Large intestine (tissue), 3 donors: ENCODE measurements at regions not wholly inside any gene's neighbourhood (a gene's known extent, or its start where the extent isn't known, plus 50 kb on each side); places are given as distances from the start of the nearest gene placed in this dataset.

Source experiments
- DNase-seq, 2 donors: peaks; one replicate each; pipeline versions ENCODE4 v3.0.0 to v3.0.0-alpha.2; 2013
- H3K27ac ChIP-seq: one replicate; pipeline ENCODE4 v1.5.1; 2013; ENCODE audit warnings: low read length
- H3K27me3 ChIP-seq: 2 replicates; pipeline ENCODE4 v1.6.1; 2013; ENCODE audit warnings: low read length; ENCODE audit not compliant: control insufficient read depth, insufficient read depth
- H3K36me3 ChIP-seq: 2 replicates; pipeline ENCODE4 v1.6.1; 2013; ENCODE audit warnings: low read length; ENCODE audit not compliant: control insufficient read depth, insufficient read depth
- H3K4me1 ChIP-seq: one replicate; pipeline ENCODE4 v1.6.1; 2013; ENCODE audit warnings: low read length; ENCODE audit not compliant: control insufficient read depth, insufficient read depth
- H3K4me3 ChIP-seq: one replicate; pipeline ENCODE4 v1.5.1; 2013; ENCODE audit warnings: low read length
- H3K9me3 ChIP-seq: one replicate; pipeline ENCODE4 v1.6.1; 2013; ENCODE audit warnings: mild to moderate bottlenecking, low read depth, low read length, moderate library complexity; ENCODE audit not compliant: control insufficient read depth
- WGBS: methylation state at CpG from one replicate; pipeline ENCODE4 v1.1.5; 2013; ENCODE audit warnings: low lambda C conversion rate; ENCODE audit not compliant: insufficient coverage; 5-methylcytosine and 5-hydroxymethylcytosine counted together

- peak in 1 of 2 donors; percentile 34 for DNase-seq
- WGBS, result no CpG with 5 or more reads among the region's 3 CpGs
These were observed 113.3 kb downstream of the ZNF280B start for GRCh38 chr22:22395245-22395644.

DNA sequence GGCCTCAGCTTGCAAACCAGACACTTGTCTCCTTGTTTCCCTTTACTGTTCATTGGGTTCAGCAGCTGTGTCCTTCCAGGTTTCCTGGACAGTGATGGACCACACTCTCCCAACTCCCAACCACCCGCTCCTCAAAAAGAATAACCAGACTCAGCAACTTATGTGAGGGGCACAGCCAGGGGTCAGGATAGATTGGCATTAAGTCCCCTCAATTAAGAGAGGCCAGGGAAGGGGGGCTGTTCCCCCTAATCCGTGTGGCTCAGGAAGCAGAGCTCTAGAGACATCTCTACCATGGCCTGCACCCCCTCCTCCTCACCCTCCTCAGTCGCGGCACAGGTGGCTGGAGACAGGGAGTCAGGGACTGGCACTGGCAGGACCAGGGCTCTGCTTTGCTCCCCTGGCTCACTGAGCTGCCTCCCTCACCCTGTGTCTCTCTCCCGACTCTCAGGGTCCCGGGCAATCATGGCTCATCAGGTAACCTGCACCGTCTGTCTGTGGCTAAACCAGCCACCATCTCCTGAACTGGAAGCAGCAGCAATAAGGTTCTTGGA is 111.7 kb downstream of the ZNF280B start:
- no CpG with 5 or more reads among the region's 7 CpGs for WGBS
- Histone ChIP-seq H3K4me3 (no peak overlapping the region), H3K27ac (no peak overlapping the region), H3K36me3 (no peaks in the 10 kb centered on the region), H3K27me3 (no peaks in the 10 kb centered on the region), H3K9me3 (no peaks in the 10 kb centered on the region), H3K4me1 (peaks cover 4% of the 10 kb centered on the region)
- no peak for DNase-seq

More at GRCh38 chr22:22395245-22395644, 113.3 kb downstream of the ZNF280B start:
- Histone ChIP-seq H3K9me3 (no peaks in the 10 kb centered on the region), H3K36me3 (no peaks in the 10 kb centered on the region), H3K4me3 (no peak overlapping the region), H3K27me3 (no peaks in the 10 kb centered on the region), H3K27ac (no peak overlapping the region), H3K4me1 (peaks cover 4% of the 10 kb centered on the region)

DNA sequence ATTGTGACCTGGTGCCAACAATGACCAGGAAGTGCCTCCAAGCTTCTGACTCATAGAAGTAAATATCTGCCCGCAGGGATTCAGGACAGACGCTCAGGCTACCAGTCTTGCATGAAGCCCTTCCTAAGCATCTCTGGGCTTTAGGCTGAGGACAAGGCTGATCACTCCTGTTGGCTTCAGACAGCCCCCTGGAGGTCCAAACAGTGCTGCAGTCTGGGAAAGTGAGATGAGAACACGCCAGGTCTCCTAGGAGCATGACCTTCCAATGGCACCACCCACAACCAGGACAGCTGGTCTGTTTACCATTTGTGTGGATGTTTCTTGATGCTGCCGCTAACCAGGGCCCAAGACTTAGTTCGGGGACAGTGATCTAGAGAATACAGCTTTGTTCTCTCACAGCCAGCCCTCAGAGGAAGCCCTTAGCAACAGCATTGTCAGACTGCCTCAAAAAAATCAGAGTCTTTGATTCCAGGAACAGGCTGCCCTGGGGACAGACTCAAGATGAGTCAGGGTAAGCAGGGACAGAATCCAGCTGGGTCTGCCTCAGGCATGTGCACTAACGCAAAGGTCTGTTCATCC is 111.2 kb downstream of the ZNF280B start:
- no CpG with 5 or more reads among the region's 6 CpGs for WGBS
- H3K27ac ChIP-seq, result no peak overlapping the region
- peak in 1 of 2 donors; percentile 6 for DNase-seq

DNA sequence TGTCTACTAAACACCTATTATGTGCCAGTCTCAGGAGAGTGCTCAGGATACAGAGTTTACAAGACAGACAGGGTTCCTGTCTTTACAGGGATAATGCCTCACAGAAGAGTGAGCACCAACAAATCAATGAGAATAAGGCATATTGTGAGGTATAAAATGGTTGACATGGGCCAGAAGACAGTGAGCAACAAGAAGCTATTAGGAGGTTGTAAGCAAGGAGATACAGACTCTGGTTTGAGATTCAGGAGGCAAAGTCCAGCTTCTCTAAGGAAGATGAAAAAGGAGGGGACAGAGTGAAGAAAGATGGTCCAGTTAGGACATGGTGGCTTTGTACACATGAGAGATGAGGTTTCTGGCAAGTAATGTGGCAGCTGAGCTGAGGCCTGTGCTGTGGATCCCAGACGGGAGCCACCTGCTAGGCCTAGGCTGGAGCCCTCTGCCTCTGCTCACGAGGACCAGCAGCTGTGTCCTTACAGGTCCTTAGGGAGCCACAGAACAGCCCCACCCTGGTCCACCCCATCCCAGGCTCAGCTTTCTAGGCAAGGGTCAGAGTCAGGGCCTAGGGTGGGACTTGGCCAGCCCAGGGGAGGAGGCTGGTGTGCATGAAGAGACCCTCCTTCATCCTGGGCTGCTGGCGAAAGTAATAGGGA is 110.5 kb downstream of the ZNF280B start:
- Histone ChIP-seq H3K9me3 (no peaks in the 10 kb centered on the region), H3K27ac (no peak overlapping the region), H3K4me1 (peaks cover 4% of the 10 kb centered on the region), H3K27me3 (no peaks in the 10 kb centered on the region), H3K36me3 (no peaks in the 10 kb centered on the region), H3K4me3 (no peak overlapping the region)
- no CpG with 5 or more reads among the region's 3 CpGs for WGBS
- DNase-seq, result peak in 1 of 2 donors; percentile 4

More for the DNA sequence above, 111.2 kb downstream of the ZNF280B start:
- no peaks in the 10 kb centered on the region for H3K36me3 ChIP-seq
- no peaks in the 10 kb centered on the region for H3K27me3 ChIP-seq
- peaks cover 4% of the 10 kb centered on the region for H3K4me1 ChIP-seq
- no peak overlapping the region for H3K4me3 ChIP-seq
- H3K9me3 ChIP-seq, result no peaks in the 10 kb centered on the region

DNA sequence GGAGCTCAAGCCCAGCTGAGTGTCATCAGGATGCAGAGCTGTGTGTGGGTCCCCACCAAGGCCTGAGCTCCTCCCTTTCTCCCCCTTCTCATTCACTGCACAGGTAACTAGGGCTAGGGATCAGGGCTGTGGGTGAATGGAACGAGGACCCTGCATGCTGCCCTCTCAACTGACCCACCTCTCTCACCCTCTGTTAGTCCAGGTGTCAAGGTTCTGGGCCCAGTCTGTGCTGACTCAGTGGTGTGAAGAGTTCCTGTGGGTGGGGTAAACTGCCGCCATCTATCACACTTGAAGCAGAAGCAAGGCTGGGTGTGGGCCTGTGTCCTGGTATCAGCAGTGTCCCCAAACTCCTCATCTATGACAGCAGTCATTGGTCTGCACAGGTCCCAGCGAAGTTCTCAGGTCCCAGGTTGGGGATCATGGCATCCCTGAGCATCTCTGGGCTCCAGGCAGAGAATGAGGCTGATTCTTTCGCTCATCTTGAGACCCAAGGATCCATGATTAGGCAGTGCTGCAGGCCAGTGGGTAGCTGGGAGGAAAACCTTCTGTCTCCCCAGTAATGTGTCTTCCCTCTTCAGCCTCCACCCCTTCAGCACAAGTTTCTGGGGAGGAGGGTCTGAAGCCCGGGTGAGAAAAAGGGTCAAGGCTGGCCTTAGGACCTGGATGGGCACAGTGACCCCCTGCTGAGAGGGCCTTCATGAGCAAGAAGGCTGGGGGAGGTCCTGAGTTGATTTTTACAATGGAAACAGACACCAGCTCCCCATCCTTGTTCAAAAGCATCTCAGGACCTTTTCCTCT is 109.8 kb downstream of the ZNF280B start:
- Histone ChIP-seq H3K27ac (no peak overlapping the region), H3K4me1 (peaks cover 4% of the 10 kb centered on the region), H3K9me3 (no peaks in the 10 kb centered on the region), H3K4me3 (no peak overlapping the region), H3K27me3 (no peaks in the 10 kb centered on the region), H3K36me3 (no peaks in the 10 kb centered on the region)
- no CpG with 5 or more reads among the region's 5 CpGs for WGBS
- DNase-seq, result no peak

DNA sequence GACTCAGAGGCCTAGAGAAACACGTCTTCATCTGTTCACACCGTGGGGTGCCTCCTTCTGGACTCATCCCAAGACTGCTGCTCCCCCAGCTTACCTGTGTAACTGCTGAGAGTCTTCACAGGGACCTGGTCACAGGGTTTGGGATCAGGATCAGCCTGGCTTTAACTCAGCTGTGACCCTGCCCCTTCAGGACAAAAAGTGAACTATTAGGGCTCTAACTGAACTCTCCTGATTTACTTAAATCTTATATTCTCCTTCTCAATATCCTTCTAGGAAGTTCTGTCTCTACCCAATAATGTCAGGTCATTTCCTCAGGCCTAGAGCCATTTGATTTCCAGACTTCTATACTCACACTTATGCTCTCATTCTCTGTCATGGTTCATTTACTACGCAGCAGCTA is 108.4 kb downstream of the ZNF280B start:
- H3K4me3 ChIP-seq, result no peak overlapping the region
- DNase-seq, result no peak
- no CpG with 5 or more reads among the region's 3 CpGs for WGBS
- H3K27ac ChIP-seq, result no peak overlapping the region
- H3K4me1 ChIP-seq, result peaks cover 4% of the 10 kb centered on the region
- H3K36me3 ChIP-seq, result no peaks in the 10 kb centered on the region
- no peaks in the 10 kb centered on the region for H3K9me3 ChIP-seq
- no peaks in the 10 kb centered on the region for H3K27me3 ChIP-seq

- Histone ChIP-seq H3K27me3 (no peaks in the 10 kb centered on the region), H3K4me3 (no peak overlapping the region), H3K9me3 (no peaks in the 10 kb centered on the region), H3K4me1 (peaks cover 4% of the 10 kb centered on the region), H3K27ac (no peak overlapping the region), H3K36me3 (no peaks in the 10 kb centered on the region)
- no CpG with 5 or more reads among the region's 1 CpG for WGBS
- DNase-seq, result no peak
These were observed 107.6 kb downstream of the ZNF280B start for GRCh38 chr22:22400964-22401363.

GRCh38 chr22:22401381-22401780 is 107.2 kb downstream of the ZNF280B start:
- Histone ChIP-seq H3K27me3 (peaks cover under 1% of the 10 kb centered on the region), H3K4me1 (peaks cover 4% of the 10 kb centered on the region), H3K36me3 (no peaks in the 10 kb centered on the region), H3K27ac (no peak overlapping the region), H3K4me3 (no peak overlapping the region), H3K9me3 (no peaks in the 10 kb centered on the region)
- no peak for DNase-seq
- no CpG with 5 or more reads among the region's 1 CpG for WGBS

- Histone ChIP-seq H3K27me3 (peaks cover 6% of the 10 kb centered on the region), H3K9me3 (no peaks in the 10 kb centered on the region), H3K27ac (no peak overlapping the region), H3K4me1 (no peaks in the 10 kb centered on the region), H3K4me3 (no peak overlapping the region), H3K36me3 (no peaks in the 10 kb centered on the region)
- no CpG with 5 or more reads among the region's 6 CpGs for WGBS
- no peak for DNase-seq
These were observed 105.2 kb downstream of the ZNF280B start for GRCh38 chr22:22403306-22403705.

GRCh38 chr22:22403771-22404170 is 104.8 kb downstream of the ZNF280B start:
- Histone ChIP-seq H3K27ac (no peak overlapping the region), H3K9me3 (no peaks in the 10 kb centered on the region), H3K4me1 (no peaks in the 10 kb centered on the region), H3K4me3 (no peak overlapping the region), H3K36me3 (no peaks in the 10 kb centered on the region), H3K27me3 (peaks cover 6% of the 10 kb centered on the region)
- no CpG with 5 or more reads among the region's 4 CpGs for WGBS
- no peak for DNase-seq
